GM13976 (cell line): ENCODE measurements at regions not wholly inside any gene's neighbourhood (a gene's known extent, or its start where the extent isn't known, plus 50 kb on each side); places are given as distances from the start of the nearest gene placed in this dataset.

Source experiments
- DNase-seq: peaks from one replicate; pipeline ENCODE4 v3.0.0; 2012; ENCODE audit warnings: low spot score
- in situ Hi-C: fragments of 300-500 bp; cut with MboI; formaldehyde crosslinking; loops from one replicate; pipeline ENCODE4 v1.12.0; 2022; ENCODE audit warnings: low sequenced_read_pairs, mixed read lengths, inconsistent platforms; ENCODE audit not compliant: unreplicated experiment
- TF ChIP-seq, protein P1 (sequence below): IDR thresholded peaks from 2 replicates; pipeline ENCODE4 v1.5.1; 2012; ENCODE audit warnings: borderline replicate concordance, mild to moderate bottlenecking; ENCODE audit not compliant: insufficient read depth; ENCODE audit errors: extremely low read depth, missing control alignments, control extremely low read depth

DNA sequence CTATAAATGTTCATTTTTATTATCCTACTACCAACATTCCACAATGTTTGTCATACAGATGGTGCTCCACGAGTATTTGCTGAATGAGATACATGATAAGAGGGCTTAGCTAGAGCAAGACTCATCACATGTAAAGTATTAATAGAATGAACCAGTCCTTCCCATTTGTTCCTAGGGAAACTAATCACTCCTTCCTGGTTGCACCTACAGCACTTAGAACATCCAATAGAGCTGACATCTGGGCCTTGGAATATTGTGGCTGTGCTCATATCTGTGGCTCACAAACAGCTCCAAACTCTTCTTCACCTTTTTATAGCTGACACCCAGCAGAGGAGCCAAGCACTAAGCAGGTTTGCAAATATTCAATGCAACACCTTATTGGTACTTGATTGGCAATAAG lies 91.9 kb upstream of the C1GALT1 start:
- in situ Hi-C loops: no loop called here
- TF ChIP-seq, protein P1, sequence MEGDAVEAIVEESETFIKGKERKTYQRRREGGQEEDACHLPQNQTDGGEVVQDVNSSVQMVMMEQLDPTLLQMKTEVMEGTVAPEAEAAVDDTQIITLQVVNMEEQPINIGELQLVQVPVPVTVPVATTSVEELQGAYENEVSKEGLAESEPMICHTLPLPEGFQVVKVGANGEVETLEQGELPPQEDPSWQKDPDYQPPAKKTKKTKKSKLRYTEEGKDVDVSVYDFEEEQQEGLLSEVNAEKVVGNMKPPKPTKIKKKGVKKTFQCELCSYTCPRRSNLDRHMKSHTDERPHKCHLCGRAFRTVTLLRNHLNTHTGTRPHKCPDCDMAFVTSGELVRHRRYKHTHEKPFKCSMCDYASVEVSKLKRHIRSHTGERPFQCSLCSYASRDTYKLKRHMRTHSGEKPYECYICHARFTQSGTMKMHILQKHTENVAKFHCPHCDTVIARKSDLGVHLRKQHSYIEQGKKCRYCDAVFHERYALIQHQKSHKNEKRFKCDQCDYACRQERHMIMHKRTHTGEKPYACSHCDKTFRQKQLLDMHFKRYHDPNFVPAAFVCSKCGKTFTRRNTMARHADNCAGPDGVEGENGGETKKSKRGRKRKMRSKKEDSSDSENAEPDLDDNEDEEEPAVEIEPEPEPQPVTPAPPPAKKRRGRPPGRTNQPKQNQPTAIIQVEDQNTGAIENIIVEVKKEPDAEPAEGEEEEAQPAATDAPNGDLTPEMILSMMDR: no peak
- DNase-seq: no peak

DNA sequence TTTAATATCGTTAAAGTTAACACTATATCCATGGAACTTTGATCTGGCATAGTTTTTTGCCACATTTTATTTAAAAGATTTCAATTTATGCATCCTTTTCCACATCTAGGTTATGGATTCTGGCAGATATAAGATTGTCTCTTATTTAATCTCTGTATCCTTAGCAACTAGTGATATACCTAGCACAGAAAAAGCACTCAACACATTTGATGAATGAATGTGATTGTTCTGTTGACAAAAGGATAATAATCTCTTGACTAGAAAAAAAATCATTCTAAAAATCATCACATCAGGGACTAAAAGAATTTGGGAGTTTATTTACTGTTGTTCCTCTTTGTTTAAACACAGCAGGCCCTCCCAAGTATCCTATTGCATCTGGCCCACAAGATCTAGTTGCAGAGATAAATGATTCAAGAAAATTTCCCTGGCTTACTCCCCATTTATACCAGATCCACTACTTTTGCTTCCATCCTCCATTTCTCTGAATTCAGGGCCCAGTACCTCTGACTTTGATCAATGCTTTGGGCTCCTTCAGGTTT lies 84.0 kb upstream of the C1GALT1 start:
- in situ Hi-C loops: no loop called here
- no peak for DNase-seq
- TF ChIP-seq, protein P1: no peak

DNA sequence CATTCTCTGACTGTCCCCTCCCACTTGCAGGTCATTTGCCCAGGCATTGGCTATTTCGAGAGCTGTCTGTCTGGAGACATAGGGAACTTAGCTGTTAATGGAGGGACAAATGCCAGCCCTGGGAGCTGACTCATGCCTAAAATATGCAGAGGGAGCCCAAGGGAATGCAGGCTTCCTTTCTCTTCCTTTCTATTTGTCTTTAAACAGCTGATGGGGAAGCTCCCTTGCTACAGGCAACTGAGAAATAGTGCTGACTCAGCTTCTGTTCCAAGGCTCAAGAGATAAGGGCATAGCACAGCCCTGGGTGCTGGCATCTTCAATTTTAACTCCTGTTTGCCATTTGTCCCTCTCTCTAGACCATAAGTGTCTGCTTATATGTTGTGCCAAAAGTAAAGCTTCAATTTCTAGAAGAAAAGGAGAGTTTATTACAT lies 82.7 kb upstream of the C1GALT1 start:
- in situ Hi-C loops: loop anchor here (5.0 to 25.0 kb wide), 2 partner anchors 443 to 1113 kb away; no protein-coding TSS in a partner anchor
- no peak for DNase-seq
- TF ChIP-seq, protein P1: no peak

DNA sequence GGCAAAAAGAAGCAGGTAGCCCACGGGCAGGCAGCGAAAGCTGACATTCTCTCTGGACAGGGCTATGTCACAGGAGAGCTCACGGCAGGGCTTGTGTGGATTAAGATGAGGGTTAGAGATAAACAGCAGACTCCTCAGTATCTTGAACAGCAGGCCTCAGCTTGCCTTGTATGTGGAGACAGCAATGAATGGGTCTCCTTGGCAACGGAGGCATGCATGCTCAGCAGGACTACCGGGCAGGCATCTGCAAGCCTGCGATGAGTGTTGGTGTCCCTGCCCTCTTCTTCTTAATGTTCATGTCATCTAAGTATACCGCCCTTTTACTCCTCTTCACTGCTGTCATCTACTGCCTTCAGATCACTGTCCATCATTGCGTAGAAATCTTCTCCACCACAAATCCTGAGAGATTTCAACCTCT lies 81.9 kb upstream of the C1GALT1 start:
- in situ Hi-C loops: loop anchor here (5.0 to 25.0 kb wide), 2 partner anchors 442 to 1112 kb away; no protein-coding TSS in a partner anchor
- no peak for DNase-seq
- TF ChIP-seq, protein P1: no peak

DNA sequence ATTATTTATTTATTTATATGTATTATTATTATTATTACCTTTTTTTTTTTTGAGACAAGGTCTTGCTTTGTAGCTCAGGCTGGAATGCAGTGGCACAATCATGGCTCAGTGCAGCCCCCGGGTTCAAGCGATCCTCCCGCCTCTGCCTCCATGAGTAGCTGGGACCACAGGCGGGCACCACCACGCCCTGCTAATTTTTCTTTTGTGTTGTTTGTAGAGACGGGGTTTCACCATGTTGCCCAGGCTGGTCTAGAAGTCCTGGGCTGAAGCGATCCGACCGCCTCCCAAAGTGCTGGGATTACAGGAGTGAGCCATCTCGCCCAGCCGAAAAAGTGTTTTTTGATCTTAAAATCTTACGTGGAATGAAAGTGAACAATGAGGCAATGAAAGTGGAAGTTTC lies 79.4 kb upstream of the C1GALT1 start:
- DNase-seq: no peak
- TF ChIP-seq, protein P1: no peak
- in situ Hi-C loops: loop anchor here (5.0 to 25.0 kb wide), 2 partner anchors 439 to 1109 kb away; no protein-coding TSS in a partner anchor

DNA sequence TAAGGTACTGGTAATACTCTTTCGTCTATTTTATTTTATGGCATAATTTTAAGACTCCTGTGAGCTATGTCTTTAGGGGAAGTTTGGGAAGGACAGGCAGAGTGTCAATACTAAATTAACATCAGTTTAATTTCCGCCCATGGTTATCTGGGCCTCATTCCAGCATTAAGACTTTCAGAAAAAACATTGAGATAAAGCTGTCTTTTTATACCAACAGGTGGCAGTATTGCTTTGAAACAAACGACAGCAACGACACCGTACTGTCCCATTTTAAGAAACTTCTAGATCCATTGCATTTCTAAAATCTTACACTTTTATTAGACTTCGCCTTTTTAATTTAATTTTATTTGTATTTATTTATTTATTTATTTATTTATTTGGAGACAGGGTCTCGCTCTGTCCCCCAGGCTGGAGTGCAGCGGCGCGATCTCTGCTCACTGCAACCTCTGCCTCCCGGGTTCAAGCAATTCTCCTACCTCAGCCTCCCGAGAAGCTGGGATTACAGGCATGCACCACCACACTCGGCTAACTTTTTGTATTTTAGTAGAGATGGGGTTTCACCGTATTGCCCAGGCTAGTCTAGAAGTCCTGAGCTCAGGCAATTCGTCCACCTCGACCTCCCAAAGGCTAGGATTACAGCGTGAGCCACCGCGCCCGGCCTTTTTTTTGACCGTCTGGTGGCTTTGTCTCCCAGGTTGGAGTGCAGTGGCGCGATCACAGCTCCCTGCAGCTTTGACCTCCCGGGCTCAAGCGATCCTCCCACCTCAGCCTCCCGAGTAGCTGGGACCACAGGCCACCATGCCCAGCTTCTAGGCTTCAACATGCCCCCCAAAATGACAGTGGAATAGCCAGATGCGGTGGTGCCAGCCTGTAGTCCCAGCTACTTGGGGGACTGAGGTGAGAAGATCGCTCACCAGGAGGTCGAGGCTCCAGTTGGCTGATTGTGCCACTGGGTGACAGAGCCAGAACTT lies 78.7 kb upstream of the C1GALT1 start:
- in situ Hi-C loops: loop anchor here (5.0 to 25.0 kb wide), 2 partner anchors 439 to 1109 kb away; no protein-coding TSS in a partner anchor
- TF ChIP-seq, protein P1: peak; percentile 39
- peak; percentile 76 for DNase-seq
